Muscle layer of duodenum (tissue), 2 donors: ENCODE measurements at regions not wholly inside any gene's neighbourhood (a gene's known extent, or its start where the extent isn't known, plus 50 kb on each side); places are given as distances from the start of the nearest gene placed in this dataset.
A peak's percentile ranks its signal among the peaks of the same experiment; 100 is the strongest.
"Not testable (repeated sequence)": the region's sequence is repeated elsewhere in the genome, so short reads cannot be mapped to it uniquely, and the experiment has no call there.

ENCODE experiments used
- H3K27ac ChIP-seq: one replicate; pipeline ENCODE4 v1.7.0; 2013; ENCODE audit warnings: mild to moderate bottlenecking, low read length
- H3K27me3 ChIP-seq: one replicate; pipeline ENCODE4 v1.7.0; 2013; ENCODE audit warnings: low read depth, mild to moderate bottlenecking, control low read depth, low read length
- H3K36me3 ChIP-seq, 2 donors: one replicate each; pipeline ENCODE4 v1.7.0; 2013; ENCODE audit warnings: low read length in 2 of 2, control low read depth in 1 of 2, mild to moderate bottlenecking in 1 of 2; ENCODE audit not compliant: insufficient read depth in 2 of 2, control insufficient read depth in 1 of 2
- H3K4me1 ChIP-seq, 2 donors: one replicate each; pipeline ENCODE4 v1.7.0; 2013; ENCODE audit warnings: low read length in 2 of 2, mild to moderate bottlenecking in 2 of 2, control low read depth in 1 of 2, moderate library complexity in 1 of 2; ENCODE audit not compliant: insufficient read depth in 2 of 2, control insufficient read depth in 1 of 2
- H3K4me3 ChIP-seq, 2 donors: one replicate each; pipeline ENCODE4 v1.7.0; 2013; ENCODE audit warnings: low read length in 2 of 2, low read depth in 1 of 2, mild to moderate bottlenecking in 1 of 2
- H3K9me3 ChIP-seq, 2 donors: one replicate each; pipeline ENCODE4 v1.7.0; 2013; ENCODE audit warnings: low read length in 2 of 2, control low read depth in 1 of 2, mild to moderate bottlenecking in 1 of 2; ENCODE audit not compliant: control insufficient read depth in 1 of 2
- donor health status: healthy.

DNA sequence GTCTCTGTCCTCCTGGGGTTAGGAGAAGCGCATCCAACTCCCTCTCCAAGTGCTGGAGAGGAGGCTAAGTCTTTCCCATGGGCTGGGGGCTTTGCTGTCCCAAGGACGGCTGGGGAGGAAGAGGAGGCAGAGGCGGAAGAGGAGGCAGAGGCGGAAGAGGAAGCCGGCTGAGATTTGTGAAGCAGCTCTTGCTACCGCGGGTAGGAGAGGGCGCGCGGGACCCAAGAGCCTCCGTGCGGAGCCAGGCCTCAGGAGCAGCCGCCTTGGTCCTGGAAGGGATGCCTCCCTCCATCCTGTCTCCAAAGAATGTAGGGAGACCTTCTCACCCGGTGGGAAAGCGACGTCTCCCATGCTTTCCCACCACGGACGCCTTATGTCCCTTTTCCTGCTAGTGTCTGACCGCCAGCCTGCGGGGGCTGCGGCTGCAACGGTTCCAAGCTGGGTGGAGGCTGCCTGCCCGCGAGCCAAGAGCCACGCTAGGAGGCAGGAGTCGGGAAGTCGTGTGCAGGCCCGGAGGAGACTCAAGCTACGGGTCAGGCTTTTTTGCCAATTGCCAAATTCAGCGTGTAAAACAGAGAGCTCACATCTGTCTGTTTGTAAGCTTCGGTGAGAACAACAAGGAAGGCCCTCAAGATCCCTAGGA lies 320.3 kb downstream of the FAM72C start:
- H3K9me3 ChIP-seq, result peaks cover 0 to 2% of the 10 kb centered on the region in 2 donors
- H3K4me1 ChIP-seq, result no peaks in the 10 kb centered on the region
- H3K36me3 ChIP-seq, result no peaks in the 10 kb centered on the region
- H3K4me3 ChIP-seq, result no peak overlapping the region
- H3K27me3 ChIP-seq, result peaks cover 34% of the 10 kb centered on the region
- no peak overlapping the region for H3K27ac ChIP-seq

DNA sequence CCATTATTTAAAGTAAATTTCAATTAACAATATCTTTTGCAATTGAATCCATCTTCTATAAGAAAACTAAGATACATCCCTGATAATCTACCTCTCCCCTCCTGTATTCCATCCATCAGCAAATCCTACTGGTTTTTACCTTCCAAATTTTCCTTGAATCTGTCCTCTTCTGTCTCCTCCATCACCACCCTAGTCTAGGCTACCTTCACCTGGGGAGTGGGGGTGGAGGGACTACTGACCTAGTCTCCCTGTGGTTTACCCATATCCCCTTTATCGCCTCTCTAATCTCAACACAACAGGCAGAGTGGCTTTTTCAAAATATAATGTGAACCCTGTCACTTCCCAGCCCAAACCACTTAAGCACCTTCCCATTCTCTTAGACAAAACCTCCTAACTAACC lies 327.8 kb downstream of the FAM72C start:
- not testable (repeated sequence) for H3K36me3 ChIP-seq, H3K4me3 ChIP-seq, H3K9me3 ChIP-seq, H3K27me3 ChIP-seq, H3K27ac ChIP-seq
- peaks cover 0 to 11% of the 10 kb centered on the region in 2 donors for H3K4me1 ChIP-seq

DNA sequence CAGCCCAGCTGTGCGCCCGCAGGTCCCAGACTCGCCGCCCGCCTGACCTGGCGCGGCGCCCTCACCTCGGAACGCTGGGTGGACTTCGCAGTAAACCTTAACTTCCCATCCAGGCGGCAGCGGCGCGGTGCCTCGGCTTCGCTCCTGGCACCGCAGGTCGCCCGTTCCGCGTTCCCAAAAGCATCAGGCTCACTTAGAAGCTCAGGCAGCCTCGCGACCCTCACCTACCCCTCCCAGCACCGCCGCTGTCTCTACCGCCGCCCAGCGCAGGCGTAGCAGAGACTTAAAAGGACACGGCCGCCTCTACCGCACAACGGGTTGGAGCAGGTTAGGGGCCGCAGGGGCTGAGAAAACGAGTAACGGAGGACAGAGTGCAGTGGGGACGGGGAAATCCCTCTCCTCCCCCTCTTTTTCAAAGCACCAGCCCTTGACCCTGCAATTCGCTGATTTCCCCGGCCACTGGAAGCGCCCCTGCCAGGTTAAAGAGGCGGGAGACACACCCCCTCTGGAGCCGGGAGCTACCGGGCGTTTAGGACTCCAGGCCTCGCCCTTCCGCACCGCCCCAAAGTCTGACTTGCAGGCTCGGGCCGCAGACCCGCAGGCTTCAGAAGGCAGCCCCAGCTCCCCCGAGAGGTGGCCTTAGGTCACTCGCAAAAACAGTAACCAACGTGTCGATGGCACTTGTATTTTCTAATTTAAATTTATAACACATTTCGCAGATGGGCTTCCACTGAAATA lies 328.5 kb downstream of the FAM72C start:
- H3K9me3 ChIP-seq, result peaks cover 0 to 2% of the 10 kb centered on the region in 2 donors
- peaks cover 5% of the 10 kb centered on the region for H3K27me3 ChIP-seq
- peak overlapping the region in 1 of 2 donors; percentile 58 for H3K4me3 ChIP-seq
- no peak overlapping the region for H3K27ac ChIP-seq
- H3K36me3 ChIP-seq, result no peaks in the 10 kb centered on the region
- peaks cover 0 to 11% of the 10 kb centered on the region in 2 donors for H3K4me1 ChIP-seq

DNA sequence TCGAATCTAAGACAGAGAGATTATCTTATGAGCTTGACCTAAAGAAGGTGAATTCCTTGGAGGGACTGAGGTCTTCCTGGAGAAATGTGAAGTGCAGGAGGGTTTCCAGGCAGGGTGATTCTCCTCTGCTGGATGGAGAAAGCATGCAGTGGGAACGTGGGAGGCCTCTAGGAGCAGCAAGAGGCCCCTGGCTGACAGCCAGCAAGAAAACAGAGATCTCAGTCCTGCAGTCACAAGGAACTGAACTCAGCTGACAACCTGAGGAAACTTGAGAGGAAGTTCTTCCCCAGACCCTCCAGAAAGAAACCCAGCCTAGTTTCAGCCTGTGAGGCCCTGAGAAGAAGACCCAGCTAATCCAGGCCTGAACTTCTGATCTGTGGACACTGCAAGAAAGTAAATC lies 345.9 kb downstream of the FAM72C start:
- H3K36me3 ChIP-seq, result no peaks in the 10 kb centered on the region
- H3K4me1 ChIP-seq, result no peaks in the 10 kb centered on the region
- no peaks in the 10 kb centered on the region for H3K27me3 ChIP-seq
- no peak overlapping the region for H3K27ac ChIP-seq
- no peak overlapping the region for H3K4me3 ChIP-seq
- H3K9me3 ChIP-seq, result no peaks in the 10 kb centered on the region

DNA sequence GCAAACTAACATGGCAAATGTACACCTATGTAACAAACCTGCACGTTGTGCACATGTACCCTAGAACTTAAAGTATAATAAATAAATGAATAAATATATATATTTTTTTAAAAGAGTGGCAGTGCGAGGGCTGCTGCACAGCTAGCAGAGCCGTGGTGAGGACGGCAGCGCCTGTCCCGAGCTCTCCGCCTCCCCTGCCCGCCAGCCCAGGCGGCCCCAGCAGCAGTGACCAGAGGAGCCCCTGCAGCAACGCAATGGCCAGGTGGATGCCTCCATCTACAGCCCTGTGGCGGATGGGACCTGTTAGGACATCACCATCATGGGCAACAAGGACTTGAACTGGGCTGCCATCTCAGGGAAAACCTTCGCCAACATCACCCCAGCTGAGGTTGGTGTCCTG lies 351.9 kb downstream of the FAM72C start:
- H3K9me3 ChIP-seq, result no peaks in the 10 kb centered on the region
- no peaks in the 10 kb centered on the region for H3K36me3 ChIP-seq
- H3K27ac ChIP-seq, result no peak overlapping the region
- H3K27me3 ChIP-seq, result no peaks in the 10 kb centered on the region
- H3K4me3 ChIP-seq, result no peak overlapping the region
- H3K4me1 ChIP-seq, result no peaks in the 10 kb centered on the region

DNA sequence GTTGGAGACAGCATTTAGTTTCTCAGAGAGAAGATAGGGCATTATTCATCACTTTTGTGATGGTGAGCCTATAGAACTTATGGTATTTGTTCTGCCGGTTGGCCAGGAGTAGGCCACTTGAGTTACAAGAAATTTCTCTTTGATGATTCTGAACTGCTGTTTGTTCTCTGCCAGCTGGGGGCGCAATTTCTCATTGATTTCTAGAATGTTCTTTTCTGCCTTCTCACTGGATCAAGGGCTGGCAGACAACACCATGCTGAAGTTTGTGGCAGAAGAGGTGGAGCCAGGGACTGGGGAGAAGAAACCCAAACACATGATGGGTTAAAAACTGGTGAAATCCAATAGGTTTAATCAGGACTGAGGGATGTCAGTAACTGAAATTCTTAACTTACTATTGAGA lies 360.6 kb downstream of the FAM72C start:
- no peaks in the 10 kb centered on the region for H3K4me1 ChIP-seq
- H3K9me3 ChIP-seq, result no peaks in the 10 kb centered on the region
- no peaks in the 10 kb centered on the region for H3K36me3 ChIP-seq
- no peak overlapping the region for H3K27ac ChIP-seq
- H3K4me3 ChIP-seq, result no peak overlapping the region
- H3K27me3 ChIP-seq, result no peaks in the 10 kb centered on the region

DNA sequence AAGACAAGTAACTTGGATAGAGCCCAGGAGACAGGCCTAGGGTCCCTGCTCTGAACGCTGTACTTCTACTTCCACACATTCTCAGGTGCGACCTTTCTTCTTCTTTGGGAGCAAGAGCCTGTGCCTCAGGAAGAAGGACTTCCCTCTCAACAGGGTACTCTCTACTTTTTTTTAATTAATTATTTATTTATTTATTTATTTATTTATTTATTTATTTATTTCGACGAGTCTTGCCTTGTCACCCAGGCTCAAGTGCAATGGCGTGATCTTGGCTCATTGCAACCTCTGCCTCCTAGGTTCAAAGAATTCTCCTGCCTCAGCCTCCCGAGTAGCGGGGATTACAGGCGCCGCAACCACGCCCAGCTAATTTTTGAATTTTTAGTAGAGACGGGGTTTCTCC lies 361.6 kb downstream of the FAM72C start:
- Histone ChIP-seq H3K36me3 (no peaks in the 10 kb centered on the region), H3K4me3 (no peak overlapping the region), H3K27me3 (no peaks in the 10 kb centered on the region)

DNA sequence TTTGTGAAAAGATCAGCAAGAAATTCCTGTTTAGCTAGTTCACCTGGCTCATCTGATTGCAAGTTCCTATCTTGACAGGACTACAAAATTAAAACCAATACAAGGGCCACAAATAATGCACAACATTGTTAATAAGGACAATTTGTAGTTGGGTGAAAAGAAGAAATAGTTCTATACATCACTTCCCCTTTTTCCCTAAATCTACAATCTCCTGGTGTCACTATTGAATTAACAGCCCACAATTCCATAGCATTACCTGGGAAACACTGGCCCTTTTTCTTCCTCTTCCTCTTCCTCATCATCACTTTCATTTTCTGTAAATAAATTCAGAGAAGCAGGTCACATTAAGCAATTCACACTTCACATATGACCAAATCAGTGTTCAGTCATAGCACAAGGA lies 366.9 kb downstream of the FAM72C start:
- no peak overlapping the region for H3K27ac ChIP-seq
- H3K4me1 ChIP-seq, result no peaks in the 10 kb centered on the region
- H3K27me3 ChIP-seq, result no peaks in the 10 kb centered on the region
- no peak overlapping the region for H3K4me3 ChIP-seq
- no peaks in the 10 kb centered on the region for H3K36me3 ChIP-seq
- no peaks in the 10 kb centered on the region for H3K9me3 ChIP-seq

More for the DNA sequence above, 361.6 kb downstream of the FAM72C start:
- H3K9me3 ChIP-seq, result no peaks in the 10 kb centered on the region
- no peak overlapping the region for H3K27ac ChIP-seq
- no peaks in the 10 kb centered on the region for H3K4me1 ChIP-seq

DNA sequence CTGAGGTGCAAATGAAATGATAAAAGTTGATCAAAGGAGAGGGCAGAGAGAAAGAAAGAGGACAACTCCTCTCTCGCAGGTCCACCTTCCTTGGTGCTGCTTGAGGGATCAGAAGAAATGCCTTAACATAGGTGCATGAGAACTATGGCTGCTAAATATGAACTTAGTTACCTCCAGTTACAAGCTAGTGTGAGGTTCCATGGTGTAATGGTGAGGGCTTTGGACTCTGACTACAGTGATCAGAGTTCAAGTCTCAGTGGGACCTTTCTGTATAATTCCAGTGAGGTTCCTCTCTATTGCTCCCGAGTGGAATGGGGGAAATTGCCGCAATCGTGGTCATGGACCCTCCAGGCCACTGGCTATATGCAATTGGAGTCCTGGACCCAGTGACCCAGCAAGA lies 387.3 kb downstream of the FAM72C start:
- Histone ChIP-seq H3K4me3 (no peak overlapping the region), H3K36me3 (no peaks in the 10 kb centered on the region), H3K27ac (no peak overlapping the region), H3K9me3 (no peaks in the 10 kb centered on the region), H3K4me1 (no peaks in the 10 kb centered on the region), H3K27me3 (no peaks in the 10 kb centered on the region)

DNA sequence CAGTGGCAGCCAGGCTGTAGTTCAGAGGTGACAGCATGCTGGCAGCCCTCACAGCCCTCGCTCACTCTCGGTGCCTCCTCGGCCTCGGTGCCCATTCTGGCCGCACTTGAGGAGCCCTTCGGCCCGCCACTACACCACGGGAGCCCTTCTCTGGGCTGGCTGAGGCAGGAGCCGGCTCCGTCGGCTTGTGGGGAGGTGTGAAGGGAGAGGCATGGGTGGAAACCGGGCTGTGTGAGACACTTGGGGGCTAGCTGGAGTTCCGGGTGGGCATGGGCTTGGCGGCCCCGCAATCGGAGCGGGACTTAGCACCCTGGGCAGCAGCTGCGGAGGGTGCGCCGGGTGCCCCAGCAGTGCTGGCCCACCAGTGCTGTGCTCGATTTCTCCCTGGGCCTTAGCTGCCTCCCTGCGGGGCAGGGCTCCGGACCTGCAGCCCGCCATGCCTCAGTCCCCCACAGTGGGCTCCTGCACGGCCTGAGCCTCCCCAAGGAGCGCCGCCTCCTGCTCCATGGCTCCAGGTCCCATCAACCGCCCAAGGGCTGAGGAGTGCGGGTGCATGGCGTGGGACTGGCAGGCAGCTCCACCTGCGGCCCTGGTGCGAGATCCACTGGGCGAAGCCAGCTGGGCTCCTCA lies 396.8 kb downstream of the FAM72C start:
- H3K4me3 ChIP-seq, result no peak overlapping the region
- H3K27me3 ChIP-seq, result no peaks in the 10 kb centered on the region
- peaks cover 0 to 2% of the 10 kb centered on the region in 2 donors for H3K9me3 ChIP-seq
- H3K36me3 ChIP-seq, result no peaks in the 10 kb centered on the region
- no peak overlapping the region for H3K27ac ChIP-seq
- H3K4me1 ChIP-seq, result no peaks in the 10 kb centered on the region

DNA sequence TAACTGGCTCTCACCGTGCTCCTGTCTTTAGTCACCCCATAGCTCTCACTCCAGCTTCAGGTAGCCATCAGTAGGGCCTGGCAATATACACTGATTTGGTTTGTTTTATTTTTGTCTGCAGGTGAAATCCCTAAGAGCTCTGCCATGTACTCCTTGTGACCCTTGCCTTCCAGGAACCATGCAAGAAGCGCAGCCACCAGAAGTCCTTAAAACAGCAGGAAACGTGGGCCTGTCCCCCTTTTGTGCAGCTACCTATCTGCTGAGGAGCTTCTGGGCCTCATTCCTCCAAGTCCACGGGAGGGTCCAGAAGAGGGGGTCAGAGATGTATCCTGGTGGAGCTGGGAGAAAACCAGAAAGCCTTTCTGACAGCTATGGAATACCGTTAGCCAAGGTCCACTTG lies 399.1 kb downstream of the FAM72C start:
- H3K36me3 ChIP-seq, H3K27me3 ChIP-seq: not testable (repeated sequence)

More for the DNA sequence above, 399.1 kb downstream of the FAM72C start:
- H3K4me3 ChIP-seq, H3K27ac ChIP-seq, H3K9me3 ChIP-seq, H3K4me1 ChIP-seq: not testable (repeated sequence)
